GM18907 (cell line): ENCODE measurements at regions not wholly inside any gene's neighbourhood (a gene's known extent, or its start where the extent isn't known, plus 50 kb on each side); places are given as distances from the start of the nearest gene placed in this dataset.
"Not testable (repeated sequence)": the region's sequence is repeated elsewhere in the genome, so short reads cannot be mapped to it uniquely, and the experiment has no call there.

Experiments
- ATAC-seq: cut with Tn5 transposase; IDR thresholded peaks from one replicate; pipeline ENCODE4 v1.9.1; 2021; ENCODE audit warnings: mild to moderate bottlenecking, moderate library complexity; ENCODE audit not compliant: unreplicated experiment

GRCh38 chr11:41675205-41675604 lies 215.8 kb upstream of the LRRC4C start:
- ATAC-seq = no peak

GRCh38 chr11:41713030-41713429 lies 253.6 kb upstream of the LRRC4C start:
- no peak for ATAC-seq

- no peak for ATAC-seq
Measured at GRCh38 chr11:41714101-41714500, 254.6 kb upstream of the LRRC4C start.

GRCh38 chr11:41716862-41717261 lies 257.4 kb upstream of the LRRC4C start:
- ATAC-seq = no peak

GRCh38 chr11:41720761-41721160 lies 261.3 kb upstream of the LRRC4C start:
- no peak for ATAC-seq

GRCh38 chr11:41728161-41728560 lies 268.7 kb upstream of the LRRC4C start:
- ATAC-seq = not testable (repeated sequence)

GRCh38 chr11:41775296-41775695 lies 315.8 kb upstream of the LRRC4C start:
- ATAC-seq = no peak

- no peak for ATAC-seq
Measured at GRCh38 chr11:41779401-41779960, 320.0 kb upstream of the LRRC4C start.

GRCh38 chr11:41781441-41781840 lies 322.0 kb upstream of the LRRC4C start:
- no peak for ATAC-seq

- ATAC-seq = no peak
Measured at GRCh38 chr11:41784513-41785335, 325.3 kb upstream of the LRRC4C start.

GRCh38 chr11:41786087-41786486 lies 326.6 kb upstream of the LRRC4C start:
- no peak for ATAC-seq

GRCh38 chr11:41788177-41788576 lies 328.7 kb upstream of the LRRC4C start:
- no peak for ATAC-seq

GRCh38 chr11:41789376-41789775 lies 329.9 kb upstream of the LRRC4C start:
- ATAC-seq = no peak

GRCh38 chr11:41795004-41795403 lies 335.6 kb upstream of the LRRC4C start:
- ATAC-seq = no peak

GRCh38 chr11:41799754-41800153 lies 340.3 kb upstream of the LRRC4C start:
- no peak for ATAC-seq

- ATAC-seq = no peak
Measured at GRCh38 chr11:41803895-41804294, 344.4 kb upstream of the LRRC4C start.

GRCh38 chr11:41816396-41816795 lies 356.9 kb upstream of the LRRC4C start:
- ATAC-seq = no peak

- not testable (repeated sequence) for ATAC-seq
Measured at GRCh38 chr11:41824287-41824686, 364.8 kb upstream of the LRRC4C start.

- no peak for ATAC-seq
Measured at GRCh38 chr11:41826085-41826484, 366.6 kb upstream of the LRRC4C start.

- ATAC-seq = no peak
Measured at GRCh38 chr11:41836431-41836830, 377.0 kb upstream of the LRRC4C start.

- ATAC-seq = no peak
Measured at GRCh38 chr11:41842673-41843072, 383.2 kb upstream of the LRRC4C start.

- ATAC-seq = no peak
Measured at GRCh38 chr11:41845066-41845465, 385.6 kb upstream of the LRRC4C start.

GRCh38 chr11:41848349-41848748 lies 388.9 kb upstream of the LRRC4C start:
- ATAC-seq = no peak
